HEK293T (cell line): ENCODE measurements at regions not wholly inside any gene's neighbourhood (a gene's known extent, or its start where the extent isn't known, plus 50 kb on each side); places are given as distances from the start of the nearest gene placed in this dataset.

Source experiments
- CTCF ChIA-PET: fragments of 350-600 bp; formaldehyde crosslinking; extraction: SDS; loops from one replicate; lab custom pipeline; 2021; ENCODE audit warnings: antibody characterized with exemption, inconsistent platforms; lab: Yijun Ruan, JAX
- POLR2A ChIA-PET: fragments of 350-600 bp; formaldehyde crosslinking; extraction: SDS; loops from one replicate; lab custom pipeline; 2020; ENCODE audit warnings: antibody characterized with exemption, inconsistent platforms; lab: Yijun Ruan, JAX
- DNase-seq: peaks from one replicate; pipeline ENCODE4 v3.0.0; 2012; ENCODE audit warnings: mixed read lengths; ENCODE audit errors: extremely low spot score
- ARNT ChIP-seq: fragments of 450-650 bp; IDR thresholded peaks from 2 replicates; pipeline ENCODE4 v1.6.1; 2017; ENCODE audit warnings: mild to moderate bottlenecking
- BHLHE40 ChIP-seq: fragments of 450-650 bp; IDR thresholded peaks from 2 replicates; pipeline ENCODE4 v1.6.1; 2016; ENCODE audit warnings: mild to moderate bottlenecking, moderate library complexity, borderline replicate concordance
- CTBP1 ChIP-seq: fragments of 450-650 bp; IDR thresholded peaks from 2 replicates; pipeline ENCODE4 v1.6.1; 2016; ENCODE audit warnings: borderline replicate concordance
- ELF4 ChIP-seq: fragments of 450-650 bp; IDR thresholded peaks from 2 replicates; pipeline ENCODE4 v1.6.1; 2017; ENCODE audit warnings: antibody characterized with exemption
- FOXA1 ChIP-seq: fragments of 450-650 bp; IDR thresholded peaks from 2 replicates; pipeline ENCODE4 v1.6.1; 2016; ENCODE audit warnings: mild to moderate bottlenecking
- FOXK2 ChIP-seq: fragments of 450-650 bp; IDR thresholded peaks from 2 replicates; pipeline ENCODE4 v1.6.1; 2016; ENCODE audit warnings: mild to moderate bottlenecking
- FOXM1 ChIP-seq: fragments of 450-650 bp; IDR thresholded peaks from 2 replicates; pipeline ENCODE4 v1.6.1; 2017; ENCODE audit warnings: mild to moderate bottlenecking, borderline replicate concordance
- HDGF ChIP-seq: fragments of 450-650 bp; IDR thresholded peaks from 2 replicates; pipeline ENCODE4 v1.6.1; 2017; ENCODE audit warnings: antibody characterized with exemption, borderline replicate concordance
- L3MBTL2 ChIP-seq: fragments of 450-650 bp; conservative IDR thresholded peaks from 2 replicates; pipeline ENCODE4 v1.6.1; 2016; ENCODE audit warnings: mild to moderate bottlenecking
- LEF1 ChIP-seq: fragments of 450-650 bp; IDR thresholded peaks from 2 replicates; pipeline ENCODE4 v1.6.1; 2017; ENCODE audit warnings: mild to moderate bottlenecking, borderline replicate concordance
- NFRKB ChIP-seq: fragments of 450-650 bp; IDR thresholded peaks from 2 replicates; pipeline ENCODE4 v1.6.1; 2016; ENCODE audit warnings: mild to moderate bottlenecking, moderate library complexity
- PKNOX1 ChIP-seq: fragments of 450-650 bp; IDR thresholded peaks from 2 replicates; pipeline ENCODE4 v1.6.1; 2016
- SP1 ChIP-seq: fragments of 450-650 bp; IDR thresholded peaks from 2 replicates; pipeline ENCODE4 v1.6.1; 2017
- SUZ12 ChIP-seq: fragments of 450-650 bp; IDR thresholded peaks from 2 replicates; pipeline ENCODE4 v1.6.1; 2016; ENCODE audit warnings: mild to moderate bottlenecking
- TARDBP ChIP-seq: fragments of 450-650 bp; IDR thresholded peaks from 2 replicates; pipeline ENCODE4 v1.6.1; 2016
- ZNF384 ChIP-seq: fragments of 450-650 bp; IDR thresholded peaks from 2 replicates; pipeline ENCODE4 v1.6.1; 2016

- TF ChIP-seq LEF1 = no peak
- TF ChIP-seq ZNF384 = no peak
- TF ChIP-seq FOXA1 = no peak
- no peak for TF ChIP-seq TARDBP
- no peak for TF ChIP-seq ARNT
- TF ChIP-seq BHLHE40 = no peak
- no peak for TF ChIP-seq FOXK2
- no peak for TF ChIP-seq L3MBTL2
- no peak for TF ChIP-seq NFRKB
- TF ChIP-seq PKNOX1 = no peak
- no peak for TF ChIP-seq SP1
- no peak for TF ChIP-seq CTBP1
- no peak for TF ChIP-seq FOXM1
- no peak for TF ChIP-seq SUZ12
- DNase-seq = no peak
- POLR2A ChIA-PET = no interaction called here
- CTCF ChIA-PET = interaction anchor here (0.7 kb wide), 1 partner anchor 52 kb away, joined by 3 read pairs; no protein-coding TSS in a partner anchor
Observed at GRCh38 chr5:2634399-2635176, 116.9 kb downstream of the IRX2 start.

GRCh38 chr5:2633992-2634391, 117.5 kb downstream of the IRX2 start:
- DNase-seq = no peak
- ChIA-PET CTCF (interaction anchor here (0.7 kb wide), 1 partner anchor 52 kb away, joined by 3 read pairs; no protein-coding TSS in a partner anchor), POLR2A (no interaction called here)
- no peak for TF ChIP-seq SUZ12
- no peak for TF ChIP-seq BHLHE40
- no peak for TF ChIP-seq SP1
- no peak for TF ChIP-seq ARNT
- TF ChIP-seq TARDBP = no peak
- no peak for TF ChIP-seq FOXM1
- TF ChIP-seq L3MBTL2 = no peak
- no peak for TF ChIP-seq CTBP1
- no peak for TF ChIP-seq FOXA1
- TF ChIP-seq ZNF384 = no peak
- no peak for TF ChIP-seq PKNOX1
- no peak for TF ChIP-seq NFRKB
- no peak for TF ChIP-seq HDGF
- no peak for TF ChIP-seq FOXK2
- TF ChIP-seq LEF1 = no peak
- no peak for TF ChIP-seq ELF4

GRCh38 chr5:2631758-2632157, 119.7 kb downstream of the IRX2 start:
- ChIA-PET CTCF (no interaction called here), POLR2A (no interaction called here)
- no peak for TF ChIP-seq ELF4
- TF ChIP-seq FOXM1 = no peak
- TF ChIP-seq NFRKB = no peak
- no peak for TF ChIP-seq TARDBP
- no peak for TF ChIP-seq HDGF
- TF ChIP-seq SP1 = no peak
- TF ChIP-seq FOXK2 = no peak
- TF ChIP-seq PKNOX1 = no peak
- TF ChIP-seq L3MBTL2 = no peak
- no peak for TF ChIP-seq LEF1
- no peak for TF ChIP-seq CTBP1
- no peak for TF ChIP-seq BHLHE40
- TF ChIP-seq ARNT = no peak
- no peak for TF ChIP-seq ZNF384
- no peak for TF ChIP-seq FOXA1
- no peak for TF ChIP-seq SUZ12
- no peak for DNase-seq

GRCh38 chr5:2629045-2629444, 122.4 kb downstream of the IRX2 start:
- ChIA-PET POLR2A (no interaction called here), CTCF (no interaction called here)
- no peak for DNase-seq
- no peak for TF ChIP-seq SUZ12
- no peak for TF ChIP-seq FOXA1
- TF ChIP-seq ARNT = no peak
- TF ChIP-seq TARDBP = no peak
- TF ChIP-seq FOXM1 = no peak
- no peak for TF ChIP-seq FOXK2
- TF ChIP-seq L3MBTL2 = no peak
- no peak for TF ChIP-seq SP1
- TF ChIP-seq ZNF384 = no peak
- TF ChIP-seq ELF4 = no peak
- TF ChIP-seq BHLHE40 = no peak
- TF ChIP-seq HDGF = no peak
- no peak for TF ChIP-seq PKNOX1
- no peak for TF ChIP-seq NFRKB
- no peak for TF ChIP-seq CTBP1
- TF ChIP-seq LEF1 = no peak

GRCh38 chr5:2627867-2628266, 123.6 kb downstream of the IRX2 start:
- TF ChIP-seq HDGF (no peak), TARDBP (no peak), SUZ12 (no peak), PKNOX1 (no peak), ARNT (no peak), L3MBTL2 (no peak), ELF4 (no peak), LEF1 (no peak), FOXK2 (no peak), NFRKB (no peak), CTBP1 (no peak), ZNF384 (no peak), FOXA1 (no peak), BHLHE40 (no peak), FOXM1 (no peak), SP1 (no peak)
- no peak for DNase-seq
- ChIA-PET CTCF (no interaction called here), POLR2A (no interaction called here)
